Brain microvascular endothelial cell (primary cell): ENCODE measurements at regions not wholly inside any gene's neighbourhood (a gene's known extent, or its start where the extent isn't known, plus 50 kb on each side); places are given as distances from the start of the nearest gene placed in this dataset.
"Not testable (repeated sequence)": the region's sequence is repeated elsewhere in the genome, so short reads cannot be mapped to it uniquely, and the experiment has no call there.

Experiments
- DNase-seq: peaks from one replicate; pipeline ENCODE4 v3.0.0-alpha.2; 2020
- H3K27ac ChIP-seq: fragments of 250-450 bp; sonication (Bioruptor Pico); 2 replicates; pipeline ENCODE4 v1.5.1; 2020; ENCODE audit warnings: mild to moderate bottlenecking, moderate library complexity
- H3K27me3 ChIP-seq: fragments of 250-450 bp; sonication (Bioruptor Pico); replicated peaks from 2 replicates; pipeline ENCODE4 v1.5.1; 2020; ENCODE audit warnings: mild to moderate bottlenecking
- H3K36me3 ChIP-seq: fragments of 250-450 bp; sonication (Bioruptor Pico); replicated peaks from 2 replicates; pipeline ENCODE4 v1.5.1; 2020; ENCODE audit warnings: mild to moderate bottlenecking
- H3K4me3 ChIP-seq: 2 replicates; pipeline ENCODE4 v1.5.1; 2011; ENCODE audit warnings: low read depth, mild to moderate bottlenecking, control low read depth, low read length, moderate library complexity
- in situ Hi-C: cut with HindIII; loops from 2 replicates; pipeline ENCODE4 v1.10.0; 2017; ENCODE audit warnings: low sequenced_read_pairs, low pct_ligation_motif_present
- TF ChIP-seq, protein P1 (sequence below): IDR thresholded peaks from 2 replicates; pipeline ENCODE4 v1.5.1; 2011; ENCODE audit warnings: low read depth, mild to moderate bottlenecking, moderate library complexity, low read length, control low read depth, inconsistent platforms; ENCODE audit errors: missing control alignments

GRCh38 chr9:65432722-65433323 is 147.8 kb upstream of the FOXD4L5 start:
- H3K36me3 ChIP-seq: no peaks in the 10 kb centered on the region
- no peaks in the 10 kb centered on the region for H3K27me3 ChIP-seq
- no peak overlapping the region for H3K4me3 ChIP-seq
- TF ChIP-seq, protein P1, sequence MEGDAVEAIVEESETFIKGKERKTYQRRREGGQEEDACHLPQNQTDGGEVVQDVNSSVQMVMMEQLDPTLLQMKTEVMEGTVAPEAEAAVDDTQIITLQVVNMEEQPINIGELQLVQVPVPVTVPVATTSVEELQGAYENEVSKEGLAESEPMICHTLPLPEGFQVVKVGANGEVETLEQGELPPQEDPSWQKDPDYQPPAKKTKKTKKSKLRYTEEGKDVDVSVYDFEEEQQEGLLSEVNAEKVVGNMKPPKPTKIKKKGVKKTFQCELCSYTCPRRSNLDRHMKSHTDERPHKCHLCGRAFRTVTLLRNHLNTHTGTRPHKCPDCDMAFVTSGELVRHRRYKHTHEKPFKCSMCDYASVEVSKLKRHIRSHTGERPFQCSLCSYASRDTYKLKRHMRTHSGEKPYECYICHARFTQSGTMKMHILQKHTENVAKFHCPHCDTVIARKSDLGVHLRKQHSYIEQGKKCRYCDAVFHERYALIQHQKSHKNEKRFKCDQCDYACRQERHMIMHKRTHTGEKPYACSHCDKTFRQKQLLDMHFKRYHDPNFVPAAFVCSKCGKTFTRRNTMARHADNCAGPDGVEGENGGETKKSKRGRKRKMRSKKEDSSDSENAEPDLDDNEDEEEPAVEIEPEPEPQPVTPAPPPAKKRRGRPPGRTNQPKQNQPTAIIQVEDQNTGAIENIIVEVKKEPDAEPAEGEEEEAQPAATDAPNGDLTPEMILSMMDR: no peak
- DNase-seq: no peak
- in situ Hi-C loops: no loop called here
- no peak overlapping the region for H3K27ac ChIP-seq

DNA sequence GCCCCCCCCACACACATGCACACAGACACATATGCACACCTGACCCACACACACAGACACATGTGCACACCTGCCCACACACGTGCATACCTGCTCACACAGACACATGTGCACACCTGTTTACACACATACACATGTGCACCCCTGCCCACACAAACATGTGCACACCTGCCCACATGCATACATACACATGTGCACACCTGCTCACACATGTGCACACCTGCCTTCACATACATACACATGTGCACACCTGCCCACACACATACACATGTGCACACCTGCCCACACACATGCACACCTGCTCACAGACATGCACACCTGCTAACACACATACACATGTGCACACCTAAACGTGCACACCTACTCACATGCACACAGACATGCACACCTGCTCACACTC is 147.0 kb upstream of the FOXD4L5 start:
- Histone ChIP-seq H3K36me3 (no peaks in the 10 kb centered on the region), H3K4me3 (no peak overlapping the region), H3K27ac (no peak overlapping the region), H3K27me3 (no peaks in the 10 kb centered on the region)
- TF ChIP-seq, protein P1: no peak
- in situ Hi-C loops: no loop called here
- no peak for DNase-seq

GRCh38 chr9:65430221-65430620 is 145.2 kb upstream of the FOXD4L5 start:
- no peak overlapping the region for H3K27ac ChIP-seq
- DNase-seq: no peak
- no peaks in the 10 kb centered on the region for H3K27me3 ChIP-seq
- TF ChIP-seq, protein P1: no peak
- H3K4me3 ChIP-seq: no peak overlapping the region
- no peaks in the 10 kb centered on the region for H3K36me3 ChIP-seq
- in situ Hi-C loops: no loop called here

- H3K4me3 ChIP-seq, in situ Hi-C loops, H3K27ac ChIP-seq, H3K36me3 ChIP-seq, H3K27me3 ChIP-seq, DNase-seq: not testable (repeated sequence)
Measured at GRCh38 chr9:65427361-65427760, 142.4 kb upstream of the FOXD4L5 start.

GRCh38 chr9:65426813-65427212 is 141.8 kb upstream of the FOXD4L5 start:
- in situ Hi-C loops, H3K36me3 ChIP-seq, H3K27me3 ChIP-seq, H3K4me3 ChIP-seq, H3K27ac ChIP-seq, DNase-seq: not testable (repeated sequence)

- TF ChIP-seq, protein P1: no peak
- in situ Hi-C loops: no loop called here
Measured at GRCh38 chr9:65426231-65426630, 141.2 kb upstream of the FOXD4L5 start.

DNA sequence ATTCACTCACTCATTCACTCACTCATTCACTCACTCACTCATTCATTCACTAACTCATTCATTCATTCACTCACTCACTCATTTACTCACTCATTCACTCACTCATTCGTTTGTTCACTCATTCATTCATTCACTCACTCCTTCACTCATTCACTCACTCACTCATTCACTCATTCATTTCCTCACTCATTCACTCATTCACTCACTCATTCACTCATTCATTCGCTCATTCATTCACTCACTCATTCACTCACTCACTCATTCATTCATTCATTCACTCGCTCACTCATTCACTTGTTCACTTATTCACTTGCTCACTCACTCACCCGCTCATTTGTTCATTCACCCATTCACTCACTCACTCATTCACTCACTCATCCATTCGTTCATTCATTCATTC is 140.2 kb upstream of the FOXD4L5 start:
- in situ Hi-C loops, H3K27ac ChIP-seq: not testable (repeated sequence)

More at GRCh38 chr9:65426231-65426630, 141.2 kb upstream of the FOXD4L5 start:
- DNase-seq: no peak
- Histone ChIP-seq H3K36me3 (no peaks in the 10 kb centered on the region), H3K27ac (no peak overlapping the region), H3K27me3 (no peaks in the 10 kb centered on the region), H3K4me3 (no peak overlapping the region)

DNA sequence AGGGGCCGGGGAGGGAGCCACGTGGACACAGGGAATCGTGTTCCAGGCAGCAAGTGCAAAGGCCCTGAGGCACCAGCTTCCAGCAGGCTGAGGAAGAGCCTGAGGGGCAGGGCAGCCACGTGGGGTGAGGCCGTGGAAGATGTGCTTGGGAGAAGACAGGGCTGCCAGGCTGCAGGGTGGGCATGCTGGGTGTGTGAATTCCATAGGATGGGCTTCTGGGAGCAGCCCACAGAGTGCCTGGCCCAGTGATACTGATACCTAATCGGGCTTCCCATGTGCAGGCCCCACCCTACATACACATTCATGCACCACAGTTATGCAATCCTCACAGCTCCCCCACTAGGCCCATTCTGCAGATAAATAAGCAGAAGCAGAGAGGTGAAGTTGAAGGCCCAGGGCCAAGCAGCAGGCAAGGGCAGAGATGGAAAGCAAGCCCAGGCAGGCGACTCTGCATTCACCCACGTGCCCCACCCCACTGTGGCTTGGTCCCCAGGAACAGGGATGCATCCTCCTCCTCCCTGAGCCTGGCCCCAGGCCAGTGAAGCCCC is 139.5 kb upstream of the FOXD4L5 start:
- H3K4me3 ChIP-seq, in situ Hi-C loops, H3K36me3 ChIP-seq, H3K27me3 ChIP-seq, H3K27ac ChIP-seq, DNase-seq: not testable (repeated sequence)

More for the DNA sequence above, 140.2 kb upstream of the FOXD4L5 start:
- H3K36me3 ChIP-seq, DNase-seq, H3K27me3 ChIP-seq, H3K4me3 ChIP-seq: not testable (repeated sequence)

DNA sequence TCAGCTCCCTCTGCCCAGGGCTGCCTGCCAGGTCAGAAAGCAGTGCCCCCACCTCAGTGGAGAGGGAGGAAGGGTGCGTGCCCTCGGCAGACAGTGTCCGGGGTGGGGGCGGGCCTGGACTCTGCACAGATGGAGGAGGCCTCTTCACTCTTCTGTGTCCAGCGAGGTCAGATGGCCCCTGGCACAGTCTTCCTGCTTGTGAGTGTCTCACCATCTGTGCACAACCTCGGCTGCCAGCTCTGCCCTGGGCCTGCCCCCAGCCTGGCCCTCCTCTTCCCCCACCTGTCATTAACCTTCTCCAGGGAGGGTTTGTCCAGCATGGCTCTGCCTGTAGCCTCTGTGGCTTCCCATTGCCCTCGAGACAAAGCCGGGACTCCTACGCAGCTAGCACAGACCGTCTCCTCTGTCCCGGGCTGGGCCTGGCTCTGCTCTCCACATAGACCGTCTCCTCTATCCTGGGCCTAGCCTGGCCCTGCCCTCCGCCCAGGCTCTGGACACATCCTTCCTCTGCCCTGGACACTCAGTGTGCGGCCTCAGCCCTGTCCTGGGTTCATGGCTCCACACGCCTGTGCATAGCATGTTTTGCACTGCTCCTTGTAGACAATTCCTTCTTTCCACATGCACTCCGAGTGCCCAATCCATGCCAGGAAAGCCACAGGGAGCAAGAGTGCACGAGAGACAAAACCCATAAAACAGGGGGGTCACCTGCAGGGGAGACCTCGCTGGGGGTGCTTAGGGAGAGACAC is 138.9 kb upstream of the FOXD4L5 start:
- H3K36me3 ChIP-seq, H3K27ac ChIP-seq, in situ Hi-C loops, H3K4me3 ChIP-seq, DNase-seq, H3K27me3 ChIP-seq: not testable (repeated sequence)

GRCh38 chr9:65422966-65423690 is 138.1 kb upstream of the FOXD4L5 start:
- H3K27ac ChIP-seq, in situ Hi-C loops, DNase-seq, H3K27me3 ChIP-seq, H3K36me3 ChIP-seq, H3K4me3 ChIP-seq: not testable (repeated sequence)
